ENCODE measurements at regions not wholly inside any gene's neighbourhood (a gene's known extent, or its start where the extent isn't known, plus 50 kb on each side); places are given as distances from the start of the nearest gene placed in this dataset.

DNA sequence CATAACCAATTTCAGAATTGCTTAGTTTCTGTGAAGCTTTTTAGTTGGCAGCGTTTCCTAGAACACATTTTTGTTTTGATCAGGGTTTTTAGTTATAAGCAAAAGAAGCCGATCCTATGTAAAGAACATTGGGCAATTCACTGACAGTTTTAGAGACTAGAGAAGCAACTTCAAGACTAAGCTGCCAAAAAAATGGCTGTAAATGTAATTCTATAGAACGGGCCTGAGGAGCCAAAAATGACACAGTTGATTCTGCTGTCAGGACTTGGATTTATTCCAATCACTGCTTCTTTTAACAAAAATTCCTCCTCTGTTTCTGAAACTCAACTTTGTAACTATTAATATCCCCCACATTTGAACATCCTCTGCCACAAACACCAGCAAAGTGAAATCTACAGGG, 236.0 kb upstream of the EYS start:
- Mint-ChIP-seq H3K9me3 (no peaks in the 10 kb centered on the region), H3K27me3 (ENCODE audit: low read depth) (no peaks in the 10 kb centered on the region), H3K4me1 (peaks cover 13% of the 10 kb centered on the region), H3K27ac (peak overlapping the region in 2 of 3 experiments; percentile 10 to 80), H3K4me3 (no peak overlapping the region), H3K36me3 (ENCODE audit: low read depth) (no peaks in the 10 kb centered on the region)
- no peak for TF ChIP-seq CTCF (IDR thresholded peaks at IDR 0.05; ENCODE audit: unreplicated experiment in 3 of 3)

- Mint-ChIP-seq H3K27me3 (ENCODE audit: low read depth) (no peaks in the 10 kb centered on the region), H3K4me1 (peaks cover 8% of the 10 kb centered on the region), H3K27ac (peak overlapping the region in 2 of 3 experiments; percentile 51 to 63), H3K9me3 (peaks cover 3% of the 10 kb centered on the region), H3K4me3 (no peak overlapping the region), H3K36me3 (ENCODE audit: low read depth) (no peaks in the 10 kb centered on the region)
- TF ChIP-seq CTCF (IDR thresholded peaks at IDR 0.05; ENCODE audit: unreplicated experiment in 3 of 3), result no peak
Observed at GRCh38 chr6:65938000-65938399, 231.0 kb upstream of the EYS start.

- Mint-ChIP-seq H3K9me3 (peaks cover 3% of the 10 kb centered on the region), H3K27me3 (ENCODE audit: low read depth) (no peaks in the 10 kb centered on the region), H3K4me1 (peaks cover 4% of the 10 kb centered on the region), H3K27ac (no peak overlapping the region), H3K36me3 (ENCODE audit: low read depth) (no peaks in the 10 kb centered on the region), H3K4me3 (no peak overlapping the region)
- TF ChIP-seq CTCF (IDR thresholded peaks at IDR 0.05; ENCODE audit: unreplicated experiment in 3 of 3), result no peak
Observed at GRCh38 chr6:65935412-65935811, 228.4 kb upstream of the EYS start.

DNA sequence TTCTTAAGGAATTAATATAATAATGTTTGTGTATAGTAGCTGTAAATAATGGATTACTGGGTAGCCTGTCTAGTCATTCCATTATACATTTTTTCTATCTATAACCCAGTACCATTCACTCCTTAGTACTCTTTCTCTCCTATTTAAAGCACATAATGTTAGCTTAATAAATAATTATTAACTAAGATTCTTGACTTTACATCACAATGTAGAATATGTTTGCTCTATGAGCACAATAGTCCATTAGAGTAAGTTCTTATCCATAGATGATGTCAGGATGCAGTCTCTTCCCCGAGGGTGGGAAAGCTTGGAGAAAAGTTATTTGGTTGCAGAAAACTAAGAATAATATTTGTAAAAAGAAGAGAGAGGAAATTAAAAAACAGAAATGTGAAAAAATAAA, 226.4 kb upstream of the EYS start:
- Mint-ChIP-seq H3K27me3 (ENCODE audit: low read depth) (no peaks in the 10 kb centered on the region), H3K9me3 (peaks cover 3% of the 10 kb centered on the region), H3K4me3 (no peak overlapping the region), H3K36me3 (ENCODE audit: low read depth) (no peaks in the 10 kb centered on the region), H3K27ac (no peak overlapping the region), H3K4me1 (peaks cover 4% of the 10 kb centered on the region)
- no peak for TF ChIP-seq CTCF (IDR thresholded peaks at IDR 0.05; ENCODE audit: unreplicated experiment in 3 of 3)

DNA sequence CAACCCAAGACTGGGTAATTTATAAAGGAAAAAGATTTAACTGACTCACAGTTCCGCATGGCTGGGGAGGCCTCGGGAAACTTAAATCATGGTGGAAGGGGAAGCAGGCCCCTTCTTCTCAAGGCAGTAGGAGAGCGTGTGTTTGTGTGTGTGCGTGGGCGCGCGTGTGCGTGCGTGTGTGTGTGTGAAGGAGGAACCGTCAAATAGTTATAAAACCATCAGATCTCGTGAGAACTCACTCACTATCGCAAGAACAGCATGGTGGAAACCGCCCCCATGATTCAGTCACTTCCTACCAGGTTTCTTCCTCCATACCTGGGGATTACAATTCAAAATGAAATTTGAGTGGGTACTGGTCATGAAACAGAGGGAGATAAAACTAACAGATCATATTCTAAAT, 220.1 kb upstream of the EYS start:
- H3K4me3 Mint-ChIP-seq, result no peak overlapping the region
- no peaks in the 10 kb centered on the region for H3K27me3 Mint-ChIP-seq (ENCODE audit: low read depth)
- H3K27ac Mint-ChIP-seq, result no peak overlapping the region
- no peaks in the 10 kb centered on the region for H3K36me3 Mint-ChIP-seq (ENCODE audit: low read depth)
- TF ChIP-seq CTCF (IDR thresholded peaks at IDR 0.05; ENCODE audit: unreplicated experiment in 3 of 3), result no peak
- H3K9me3 Mint-ChIP-seq, result no peaks in the 10 kb centered on the region
- H3K4me1 Mint-ChIP-seq, result no peaks in the 10 kb centered on the region

- H3K36me3 Mint-ChIP-seq (ENCODE audit: low read depth), result no peaks in the 10 kb centered on the region
Observed at GRCh38 chr6:65924411-65924810, 217.4 kb upstream of the EYS start.

More at GRCh38 chr6:65924411-65924810, 217.4 kb upstream of the EYS start:
- Mint-ChIP-seq H3K4me3 (no peak overlapping the region), H3K9me3 (no peaks in the 10 kb centered on the region), H3K4me1 (no peaks in the 10 kb centered on the region), H3K27me3 (ENCODE audit: low read depth) (no peaks in the 10 kb centered on the region), H3K27ac (no peak overlapping the region)
- TF ChIP-seq CTCF (IDR thresholded peaks at IDR 0.05; ENCODE audit: unreplicated experiment in 3 of 3), result no peak

Measured in nephron (organoid).